ENCODE measurements at regions not wholly inside any gene's neighbourhood (a gene's known extent, or its start where the extent isn't known, plus 50 kb on each side); places are given as distances from the start of the nearest gene placed in this dataset.
"Not testable (repeated sequence)": the region's sequence is repeated elsewhere in the genome, so short reads cannot be mapped to it uniquely, and the experiment has no call there.

DNA sequence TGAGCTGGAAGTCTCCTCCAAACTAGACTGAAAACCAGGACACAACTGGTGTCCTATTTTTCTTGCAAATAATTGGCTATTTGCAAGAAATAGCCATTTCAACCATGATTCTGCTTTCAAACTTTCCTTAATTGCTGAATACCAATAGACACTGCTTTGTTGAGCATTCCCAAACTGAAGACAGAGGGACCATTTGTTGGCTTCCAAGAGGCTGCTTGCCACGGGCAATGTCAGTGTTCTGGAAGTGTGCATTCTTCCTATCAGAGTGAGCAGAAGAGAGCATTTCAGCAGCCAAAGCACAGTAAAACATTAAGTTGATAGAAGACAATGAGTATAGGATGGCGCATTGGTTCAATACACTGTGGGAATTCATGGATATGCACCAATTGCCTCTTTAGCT lies 360.5 kb upstream of the RGPD4 start:
- Mint-ChIP-seq H3K27ac (no peak overlapping the region), H3K4me1 (ENCODE audit: low read depth) (no peaks in the 10 kb centered on the region), H3K9me3 (peaks cover 11% of the 10 kb centered on the region), H3K36me3 (ENCODE audit: low read depth) (no peaks in the 10 kb centered on the region), H3K27me3 (ENCODE audit: insufficient read depth) (no peaks in the 10 kb centered on the region), H3K4me3 (no peak overlapping the region)
- intact Hi-C loops (cut with micrococcal nuclease) = no loop called here
- DNase-seq (ENCODE audit: low spot score) = no peak

DNA sequence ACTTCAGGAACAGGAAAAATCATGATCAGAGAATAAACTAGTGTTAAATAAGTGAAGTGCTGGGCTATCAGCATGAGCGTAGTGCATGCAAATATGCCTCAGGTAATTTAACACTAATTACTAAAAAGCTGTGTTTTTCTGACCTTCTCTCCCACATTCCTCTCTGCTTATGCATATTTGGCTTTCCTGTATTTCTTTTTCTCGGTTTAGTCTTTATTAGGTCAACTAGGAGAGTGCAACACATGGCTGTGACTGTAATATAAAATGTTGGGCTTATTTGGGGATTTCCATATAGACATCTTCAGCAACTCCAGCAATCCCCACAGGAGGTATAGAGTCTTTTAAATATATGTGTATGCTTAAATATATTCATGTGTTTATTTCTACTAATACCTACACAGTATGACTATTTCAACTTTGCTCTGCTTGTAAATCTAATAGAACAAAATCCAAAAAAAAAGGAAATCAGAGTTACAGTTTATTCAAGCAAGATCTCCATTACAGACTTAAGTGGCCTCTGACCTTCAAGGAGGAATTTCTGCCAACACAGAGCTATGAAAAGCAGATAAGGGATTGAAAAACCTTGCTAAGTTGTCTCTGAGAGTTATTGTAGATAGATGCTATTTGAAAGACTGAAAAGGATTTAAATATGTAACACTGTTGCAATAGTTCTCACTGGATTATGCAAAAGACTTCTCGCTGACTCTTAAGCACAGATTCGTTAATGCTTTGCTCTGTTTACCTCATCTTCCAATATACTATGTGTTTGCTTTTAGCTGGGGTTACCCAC lies 359.5 kb upstream of the RGPD4 start:
- no peak overlapping the region for H3K4me3 Mint-ChIP-seq
- intact Hi-C loops (cut with micrococcal nuclease) = no loop called here
- H3K27ac Mint-ChIP-seq = no peak overlapping the region
- H3K9me3 Mint-ChIP-seq = peaks cover 15% of the 10 kb centered on the region
- H3K36me3 Mint-ChIP-seq (ENCODE audit: low read depth) = no peaks in the 10 kb centered on the region
- DNase-seq (ENCODE audit: low spot score) = no peak
- H3K4me1 Mint-ChIP-seq (ENCODE audit: low read depth) = no peaks in the 10 kb centered on the region
- no peaks in the 10 kb centered on the region for H3K27me3 Mint-ChIP-seq (ENCODE audit: insufficient read depth)

DNA sequence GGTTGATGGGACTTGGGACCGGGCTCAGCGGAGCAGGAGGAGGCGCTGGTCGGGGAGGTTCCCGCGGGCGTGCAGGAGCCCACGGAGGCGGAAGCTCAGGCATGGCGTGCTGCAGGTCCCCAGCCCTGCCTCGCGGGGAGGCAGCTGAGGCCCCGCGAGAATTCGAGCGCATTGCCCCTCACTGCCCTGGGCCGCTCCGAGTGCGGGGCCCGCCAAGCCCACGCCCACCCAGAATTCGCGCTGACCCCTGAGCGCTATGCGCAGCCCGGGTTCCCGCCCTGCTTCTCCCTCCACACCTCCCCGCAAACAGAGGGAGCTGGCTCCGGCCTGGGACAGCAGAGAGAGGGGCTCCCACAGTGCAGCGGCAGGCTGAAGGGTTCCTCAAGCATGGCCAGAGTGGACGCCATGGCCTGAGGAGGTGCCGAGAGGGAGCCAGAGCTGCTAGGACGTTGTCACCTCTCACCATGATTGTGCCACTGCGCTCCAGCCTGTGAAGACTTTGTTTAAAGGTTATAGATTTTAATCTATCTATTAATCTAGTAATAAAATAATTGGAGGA lies 357.2 kb upstream of the RGPD4 start:
- no peaks in the 10 kb centered on the region for H3K27me3 Mint-ChIP-seq (ENCODE audit: insufficient read depth)
- no peak overlapping the region for H3K27ac Mint-ChIP-seq
- DNase-seq (ENCODE audit: low spot score) = no peak

DNA sequence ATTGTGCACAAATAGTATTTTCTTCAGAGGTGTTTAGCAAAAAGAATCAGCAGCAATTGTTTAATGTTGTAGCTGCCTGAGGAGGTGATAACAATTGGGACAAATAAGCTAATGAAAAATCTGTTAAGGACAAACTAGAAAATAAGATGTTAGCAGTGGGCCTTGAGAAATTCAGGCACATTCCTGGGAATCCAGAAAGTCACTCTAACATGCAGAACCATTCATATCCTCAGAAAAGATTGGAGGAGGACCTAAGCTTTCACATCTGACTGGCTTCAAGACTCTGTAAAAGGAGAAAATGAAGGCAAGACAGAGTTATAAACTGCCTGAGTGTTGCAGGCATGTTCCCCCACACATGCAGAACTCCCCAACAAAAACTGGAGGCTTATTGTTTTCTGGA lies 353.5 kb upstream of the RGPD4 start:
- no peaks in the 10 kb centered on the region for H3K4me1 Mint-ChIP-seq (ENCODE audit: low read depth)
- H3K4me3 Mint-ChIP-seq = no peak overlapping the region
- peaks cover 14% of the 10 kb centered on the region for H3K9me3 Mint-ChIP-seq
- intact Hi-C loops (cut with micrococcal nuclease) = no loop called here
- H3K36me3 Mint-ChIP-seq (ENCODE audit: low read depth) = no peaks in the 10 kb centered on the region
- H3K27me3 Mint-ChIP-seq (ENCODE audit: insufficient read depth) = no peaks in the 10 kb centered on the region
- no peak for DNase-seq (ENCODE audit: low spot score)
- H3K27ac Mint-ChIP-seq = no peak overlapping the region

More for the DNA sequence above, 357.2 kb upstream of the RGPD4 start:
- Mint-ChIP-seq H3K9me3 (peaks cover 10% of the 10 kb centered on the region), H3K4me3 (no peak overlapping the region), H3K4me1 (ENCODE audit: low read depth) (no peaks in the 10 kb centered on the region), H3K36me3 (ENCODE audit: low read depth) (no peaks in the 10 kb centered on the region)
- intact Hi-C loops (cut with micrococcal nuclease) = no loop called here

DNA sequence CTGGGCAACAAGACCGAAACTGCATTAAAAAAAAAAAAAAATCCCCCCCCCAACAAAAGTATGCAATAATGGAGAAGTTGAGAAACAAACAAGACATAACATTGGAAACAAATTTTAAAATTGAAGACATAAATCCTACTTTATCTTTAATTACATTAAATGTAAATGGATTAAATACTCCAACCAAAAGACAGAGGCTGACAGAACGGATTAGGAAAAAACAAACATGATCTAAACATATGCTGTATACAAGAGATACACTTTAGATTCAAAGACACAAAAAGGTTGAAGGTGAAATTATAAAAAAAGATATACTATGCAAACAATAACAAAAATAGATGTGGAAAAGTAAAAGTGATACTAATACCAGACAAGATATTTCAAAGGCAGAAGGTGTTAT lies 350.8 kb upstream of the RGPD4 start:
- no peak for DNase-seq (ENCODE audit: low spot score)
- no peaks in the 10 kb centered on the region for H3K36me3 Mint-ChIP-seq (ENCODE audit: low read depth)
- no peak overlapping the region for H3K27ac Mint-ChIP-seq
- peaks cover 14% of the 10 kb centered on the region for H3K9me3 Mint-ChIP-seq
- no peaks in the 10 kb centered on the region for H3K27me3 Mint-ChIP-seq (ENCODE audit: insufficient read depth)
- intact Hi-C loops (cut with micrococcal nuclease) = no loop called here
- no peaks in the 10 kb centered on the region for H3K4me1 Mint-ChIP-seq (ENCODE audit: low read depth)
- H3K4me3 Mint-ChIP-seq = no peak overlapping the region

DNA sequence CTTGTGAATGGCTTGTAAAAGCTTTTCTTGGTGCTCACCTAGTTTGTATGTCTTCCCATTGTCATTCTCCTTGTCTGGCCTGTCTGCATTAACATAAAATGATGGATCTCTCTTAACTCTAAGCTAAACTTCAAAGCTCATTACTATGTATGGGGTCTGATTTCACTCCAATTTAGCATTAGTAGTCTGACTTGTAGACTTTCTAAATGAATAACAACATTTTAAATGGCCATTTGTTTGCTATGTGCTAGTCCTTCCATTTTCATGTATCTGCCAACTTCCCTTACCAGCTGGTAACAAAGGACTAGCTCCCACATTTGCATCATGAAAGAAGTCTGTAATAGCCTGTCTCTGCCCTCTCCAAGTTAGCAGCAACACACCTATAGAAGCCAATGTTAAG lies 324.2 kb upstream of the RGPD4 start:
- Mint-ChIP-seq H3K27ac (no peak overlapping the region), H3K4me3 (no peak overlapping the region), H3K36me3 (ENCODE audit: low read depth) (no peaks in the 10 kb centered on the region), H3K9me3 (no peaks in the 10 kb centered on the region), H3K27me3 (ENCODE audit: insufficient read depth) (no peaks in the 10 kb centered on the region), H3K4me1 (ENCODE audit: low read depth) (no peaks in the 10 kb centered on the region)
- intact Hi-C loops (cut with micrococcal nuclease) = no loop called here
- DNase-seq (ENCODE audit: low spot score) = no peak

DNA sequence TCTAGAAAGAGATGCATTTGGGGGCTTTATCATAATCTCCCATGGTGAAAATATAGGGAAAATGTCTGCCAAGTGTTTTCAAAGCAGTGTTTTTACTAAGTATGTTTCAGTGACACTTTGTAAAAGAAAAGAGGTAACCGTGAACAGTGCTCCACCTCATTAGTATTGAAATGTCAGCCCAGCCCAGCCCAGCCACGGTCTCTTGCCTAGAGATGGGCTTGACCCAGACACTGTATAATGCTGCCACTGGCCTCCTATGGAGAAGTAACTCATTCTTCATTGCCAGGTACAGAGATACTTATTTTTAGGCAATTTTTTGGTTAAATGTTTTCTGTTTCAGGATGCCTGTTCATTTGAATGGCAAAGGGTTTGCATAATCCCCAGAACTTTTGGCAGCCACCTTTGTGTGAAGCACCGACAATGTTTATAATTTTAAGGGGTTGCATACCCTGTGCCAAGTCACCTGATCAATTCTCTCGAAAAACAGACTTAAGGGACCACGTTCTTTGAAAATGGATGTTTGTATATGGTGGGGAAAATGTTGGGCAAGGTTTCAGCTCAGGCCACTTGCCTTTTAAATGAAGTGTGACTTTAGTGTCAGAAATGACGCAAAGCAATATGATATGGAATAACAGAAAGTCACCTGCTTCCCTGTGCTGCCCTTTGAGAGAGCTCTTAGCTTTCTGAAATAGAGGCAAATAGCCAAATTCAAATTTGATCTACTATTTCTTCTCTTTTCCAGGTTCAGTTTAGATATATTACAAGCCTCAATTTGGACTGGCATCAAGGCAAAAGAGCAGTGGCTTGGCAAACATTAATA lies 314.5 kb upstream of the RGPD4 start:
- H3K36me3 Mint-ChIP-seq (ENCODE audit: low read depth) = no peaks in the 10 kb centered on the region
- intact Hi-C loops (cut with micrococcal nuclease) = no loop called here
- no peak overlapping the region for H3K27ac Mint-ChIP-seq
- no peak for DNase-seq (ENCODE audit: low spot score)
- no peaks in the 10 kb centered on the region for H3K4me1 Mint-ChIP-seq (ENCODE audit: low read depth)
- H3K27me3 Mint-ChIP-seq (ENCODE audit: insufficient read depth) = no peaks in the 10 kb centered on the region
- H3K9me3 Mint-ChIP-seq = no peaks in the 10 kb centered on the region
- no peak overlapping the region for H3K4me3 Mint-ChIP-seq

DNA sequence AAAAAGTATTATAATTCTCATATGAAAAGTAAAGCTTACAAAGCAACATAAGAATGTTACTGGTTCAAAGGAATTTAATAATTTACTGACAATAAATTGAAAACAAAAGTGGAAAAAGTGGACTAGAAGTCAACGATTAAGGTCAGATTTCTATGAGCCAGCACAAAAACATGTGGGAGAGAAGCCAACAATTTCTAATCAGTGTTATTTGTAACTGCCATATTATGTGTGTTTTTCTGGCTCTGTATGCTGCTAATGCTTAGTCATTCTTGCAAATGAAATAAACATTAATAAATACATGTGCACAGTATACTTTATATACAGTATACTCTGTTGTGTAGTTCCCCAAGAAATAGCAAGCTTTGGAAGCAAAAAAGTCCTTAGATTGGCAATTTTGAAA lies 301.3 kb upstream of the RGPD4 start:
- H3K27me3 Mint-ChIP-seq (ENCODE audit: insufficient read depth) = no peaks in the 10 kb centered on the region
- H3K4me1 Mint-ChIP-seq (ENCODE audit: low read depth) = no peaks in the 10 kb centered on the region
- intact Hi-C loops (cut with micrococcal nuclease) = no loop called here
- no peaks in the 10 kb centered on the region for H3K9me3 Mint-ChIP-seq
- no peaks in the 10 kb centered on the region for H3K36me3 Mint-ChIP-seq (ENCODE audit: low read depth)
- no peak overlapping the region for H3K27ac Mint-ChIP-seq
- H3K4me3 Mint-ChIP-seq = no peak overlapping the region
- no peak for DNase-seq (ENCODE audit: low spot score)

DNA sequence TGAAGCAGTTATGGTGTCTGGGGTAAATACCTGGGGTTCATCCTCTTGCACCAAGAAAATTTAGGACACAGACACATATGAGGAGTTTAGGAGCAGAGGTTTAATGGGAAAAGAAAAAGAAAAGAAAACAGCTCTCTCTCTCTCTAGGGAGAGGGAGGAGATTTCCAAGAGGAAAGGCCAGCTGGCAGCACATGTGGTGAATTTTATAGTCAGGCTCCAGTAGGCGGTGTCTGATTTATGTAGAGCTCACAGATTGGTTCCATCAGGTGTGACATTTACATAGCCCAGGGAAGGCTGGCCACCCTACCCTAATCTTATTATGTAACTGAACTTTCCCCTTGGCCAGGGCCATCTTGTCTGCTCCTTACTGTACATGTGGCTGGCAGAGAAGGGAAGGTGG lies 297.5 kb upstream of the RGPD4 start:
- H3K4me3 Mint-ChIP-seq = no peak overlapping the region
- H3K4me1 Mint-ChIP-seq (ENCODE audit: low read depth) = no peaks in the 10 kb centered on the region
- intact Hi-C loops (cut with micrococcal nuclease) = no loop called here
- no peaks in the 10 kb centered on the region for H3K9me3 Mint-ChIP-seq
- H3K27me3 Mint-ChIP-seq (ENCODE audit: insufficient read depth) = no peaks in the 10 kb centered on the region
- no peaks in the 10 kb centered on the region for H3K36me3 Mint-ChIP-seq (ENCODE audit: low read depth)
- H3K27ac Mint-ChIP-seq = no peak overlapping the region
- no peak for DNase-seq (ENCODE audit: low spot score)

DNA sequence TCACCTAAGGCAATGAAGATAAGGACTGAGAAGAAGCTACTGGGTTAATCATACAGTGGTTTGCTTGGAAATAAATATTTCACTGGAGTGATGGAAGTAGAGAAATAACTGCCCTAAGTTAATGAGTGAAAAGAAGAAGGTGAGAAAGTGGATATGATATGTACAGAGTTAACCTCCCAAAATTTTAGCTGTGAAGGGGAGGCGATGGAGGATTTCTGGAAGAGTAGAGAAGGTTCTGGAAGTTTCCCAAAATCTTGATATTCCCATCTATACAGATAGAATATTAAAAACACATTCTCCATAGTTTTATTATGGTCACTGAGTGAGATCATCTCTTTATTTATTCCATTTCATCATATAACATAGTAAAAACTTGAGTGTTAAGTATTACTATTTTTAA lies 296.6 kb upstream of the RGPD4 start:
- Mint-ChIP-seq H3K27me3 (ENCODE audit: insufficient read depth) (no peaks in the 10 kb centered on the region), H3K36me3 (ENCODE audit: low read depth) (no peaks in the 10 kb centered on the region), H3K9me3 (peaks cover 6% of the 10 kb centered on the region), H3K4me3 (no peak overlapping the region), H3K4me1 (ENCODE audit: low read depth) (no peaks in the 10 kb centered on the region), H3K27ac (no peak overlapping the region)
- intact Hi-C loops (cut with micrococcal nuclease) = no loop called here
- no peak for DNase-seq (ENCODE audit: low spot score)

DNA sequence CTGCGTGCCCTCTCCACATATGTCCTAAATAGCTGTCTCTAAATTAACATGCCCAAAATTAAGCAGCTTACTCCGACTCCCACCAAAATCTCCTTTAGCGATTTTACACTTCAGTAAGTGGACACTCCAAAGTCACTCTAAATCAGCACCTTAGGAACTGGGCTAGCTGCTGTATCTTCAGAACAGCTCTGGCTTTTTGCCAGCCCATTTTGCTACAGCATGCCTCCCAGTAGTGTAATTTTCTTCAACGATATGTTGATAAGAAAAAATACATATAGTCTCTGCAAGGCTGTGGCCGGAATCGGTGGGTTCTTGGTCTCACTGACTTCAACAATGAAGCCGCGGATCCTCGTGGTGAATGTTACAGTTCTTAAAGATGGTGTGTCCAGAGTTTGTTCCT lies 291.8 kb upstream of the RGPD4 start:
- Mint-ChIP-seq H3K4me1 (ENCODE audit: low read depth) (no peaks in the 10 kb centered on the region), H3K27me3 (ENCODE audit: insufficient read depth) (no peaks in the 10 kb centered on the region), H3K4me3 (no peak overlapping the region), H3K36me3 (ENCODE audit: low read depth) (no peaks in the 10 kb centered on the region), H3K27ac (no peak overlapping the region), H3K9me3 (peaks cover 11% of the 10 kb centered on the region)
- no peak for DNase-seq (ENCODE audit: low spot score)
- intact Hi-C loops (cut with micrococcal nuclease) = no loop called here

DNA sequence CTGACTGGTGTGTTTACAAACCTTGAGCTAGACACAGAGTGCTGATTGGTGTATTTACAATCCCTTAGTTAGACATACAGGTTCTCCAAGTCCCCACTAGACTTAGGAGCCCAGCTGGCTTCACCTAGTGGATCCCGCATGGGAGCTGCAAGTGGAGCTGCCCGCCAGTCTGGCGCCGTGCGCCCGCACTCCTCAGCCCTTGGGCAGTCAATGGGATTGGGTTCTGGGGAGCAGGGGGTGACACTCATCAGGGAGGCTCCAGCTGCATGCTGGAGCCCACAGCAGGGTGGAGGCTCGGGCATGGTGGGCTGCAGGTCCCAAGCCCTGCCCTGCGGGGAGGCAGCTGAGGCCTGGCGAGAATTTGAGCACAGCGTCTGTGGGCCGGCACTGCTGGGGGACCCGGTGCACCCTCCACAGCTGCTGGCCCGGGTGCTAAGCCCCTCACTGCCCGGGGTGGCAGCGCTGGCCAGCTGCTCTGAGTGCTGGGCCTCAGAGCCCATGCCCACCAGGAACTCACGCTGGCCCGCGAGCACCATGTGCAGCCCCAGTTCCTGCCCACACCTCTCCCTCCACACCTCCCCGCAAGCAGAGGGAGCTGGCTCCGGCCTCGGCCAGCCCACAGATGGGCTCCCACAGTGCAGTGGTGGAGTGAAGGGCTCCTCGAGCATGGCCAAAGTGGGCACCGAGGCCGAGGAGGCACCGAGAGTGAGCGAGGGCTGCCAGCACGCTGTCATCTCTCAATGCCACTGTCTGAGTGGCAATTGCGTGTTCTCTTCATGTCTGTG lies 290.6 kb upstream of the RGPD4 start:
- intact Hi-C loops (cut with micrococcal nuclease); DNase-seq (ENCODE audit: low spot score); H3K27ac Mint-ChIP-seq; H3K4me1 Mint-ChIP-seq (ENCODE audit: low read depth); H3K36me3 Mint-ChIP-seq (ENCODE audit: low read depth); H3K27me3 Mint-ChIP-seq (ENCODE audit: insufficient read depth); H3K4me3 Mint-ChIP-seq: not testable (repeated sequence)
- H3K9me3 Mint-ChIP-seq = peaks cover 11% of the 10 kb centered on the region

DNA sequence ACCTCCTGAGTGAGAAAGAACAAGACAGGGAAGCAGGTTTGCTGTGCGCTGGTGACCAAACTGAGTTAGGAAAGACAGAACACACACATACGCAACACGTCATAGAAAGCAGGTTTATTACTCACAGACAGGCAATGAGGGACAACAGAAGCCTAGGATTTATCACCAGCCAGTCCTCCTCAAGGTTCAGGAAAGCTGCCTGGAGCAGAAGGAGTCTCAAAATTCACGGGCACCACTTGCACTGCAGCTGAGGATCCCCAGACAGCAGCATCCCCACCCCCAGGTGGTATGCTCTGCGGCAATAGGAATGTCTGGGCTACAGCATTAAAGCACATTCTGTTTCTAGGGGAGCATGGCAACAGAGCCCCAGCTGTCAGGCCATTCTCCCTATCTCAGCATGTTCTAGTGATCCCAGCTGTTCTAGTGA lies 284.4 kb upstream of the RGPD4 start:
- no peak overlapping the region for H3K27ac Mint-ChIP-seq
- no peaks in the 10 kb centered on the region for H3K9me3 Mint-ChIP-seq
- intact Hi-C loops (cut with micrococcal nuclease) = no loop called here
- H3K4me3 Mint-ChIP-seq = no peak overlapping the region
- no peaks in the 10 kb centered on the region for H3K36me3 Mint-ChIP-seq (ENCODE audit: low read depth)
- no peaks in the 10 kb centered on the region for H3K27me3 Mint-ChIP-seq (ENCODE audit: insufficient read depth)
- H3K4me1 Mint-ChIP-seq (ENCODE audit: low read depth) = no peaks in the 10 kb centered on the region
- DNase-seq (ENCODE audit: low spot score) = no peak

Measured in activated T-helper 1 cell treated with anti-CD3 and anti-CD28 coated beads, Interleukin-12 subunit alpha, Interleukin-12 subunit beta, Interleukin-2, Interleukin-4 antibody, amounts not matched to agents 30 ng/mL and 10 ng/mL and 1 ng/mL, durations not matched to agents 14 hours and 24 hours and 36 hours (primary cell).